ENCODE measurements at regions not wholly inside any gene's neighbourhood (a gene's known extent, or its start where the extent isn't known, plus 50 kb on each side); places are given as distances from the start of the nearest gene placed in this dataset.

DNA sequence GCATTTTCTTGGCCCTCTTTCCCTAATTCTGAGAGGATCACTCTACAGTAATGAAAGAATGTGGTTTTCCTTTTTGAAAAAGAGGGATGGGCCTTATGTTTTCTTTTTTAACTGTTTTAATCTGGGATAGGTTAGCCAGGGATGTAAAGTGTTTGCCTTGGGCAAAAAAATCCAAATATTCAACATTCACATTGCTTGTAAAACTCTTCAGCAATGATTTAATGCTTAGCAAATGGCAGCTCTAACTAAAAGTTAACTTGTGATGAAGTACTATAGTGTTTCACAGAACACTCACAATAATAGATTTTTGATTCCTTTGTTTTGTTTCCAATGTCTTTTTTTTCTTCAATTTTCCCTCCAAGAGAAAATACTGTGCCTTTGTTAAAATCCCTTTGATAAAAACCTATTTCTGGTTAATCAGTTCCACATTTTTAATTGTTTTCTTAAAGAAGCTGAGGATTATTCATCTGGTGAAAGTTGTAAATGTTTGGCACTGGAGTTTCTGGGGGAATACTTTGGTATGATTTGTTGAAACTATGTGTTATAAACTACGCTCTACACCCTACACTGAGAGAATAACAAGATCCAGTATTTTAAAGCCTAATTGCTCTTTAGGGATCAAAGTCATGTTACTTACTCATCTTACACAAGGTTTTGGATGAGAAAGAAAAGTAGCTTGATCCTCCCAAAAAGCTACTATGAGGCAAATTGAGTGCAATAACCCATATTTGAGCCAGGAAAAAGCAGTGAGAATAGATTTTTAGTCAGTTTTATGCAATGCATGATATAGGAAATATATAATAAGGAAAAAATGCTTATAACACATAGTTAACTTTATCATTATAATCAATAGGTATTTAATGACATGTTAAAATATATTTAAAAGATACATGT lies 335.8 kb downstream of the EPHA7 start:
- DNase-seq (no peak), ATAC-seq (ENCODE audit: low read depth) (no peak)
- intact Hi-C loops (cut with micrococcal nuclease), result no loop called here
- no peaks in the 10 kb centered on the region for H3K27me3 Mint-ChIP-seq
- ChIA-PET CTCF (no interaction called here), POLR2A (no interaction called here)
- H3K9me3 Mint-ChIP-seq, result peaks cover 3% of the 10 kb centered on the region
- TF ChIP-seq, protein P1, sequence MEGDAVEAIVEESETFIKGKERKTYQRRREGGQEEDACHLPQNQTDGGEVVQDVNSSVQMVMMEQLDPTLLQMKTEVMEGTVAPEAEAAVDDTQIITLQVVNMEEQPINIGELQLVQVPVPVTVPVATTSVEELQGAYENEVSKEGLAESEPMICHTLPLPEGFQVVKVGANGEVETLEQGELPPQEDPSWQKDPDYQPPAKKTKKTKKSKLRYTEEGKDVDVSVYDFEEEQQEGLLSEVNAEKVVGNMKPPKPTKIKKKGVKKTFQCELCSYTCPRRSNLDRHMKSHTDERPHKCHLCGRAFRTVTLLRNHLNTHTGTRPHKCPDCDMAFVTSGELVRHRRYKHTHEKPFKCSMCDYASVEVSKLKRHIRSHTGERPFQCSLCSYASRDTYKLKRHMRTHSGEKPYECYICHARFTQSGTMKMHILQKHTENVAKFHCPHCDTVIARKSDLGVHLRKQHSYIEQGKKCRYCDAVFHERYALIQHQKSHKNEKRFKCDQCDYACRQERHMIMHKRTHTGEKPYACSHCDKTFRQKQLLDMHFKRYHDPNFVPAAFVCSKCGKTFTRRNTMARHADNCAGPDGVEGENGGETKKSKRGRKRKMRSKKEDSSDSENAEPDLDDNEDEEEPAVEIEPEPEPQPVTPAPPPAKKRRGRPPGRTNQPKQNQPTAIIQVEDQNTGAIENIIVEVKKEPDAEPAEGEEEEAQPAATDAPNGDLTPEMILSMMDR (IDR thresholded peaks at IDR 0.05), result no peak
- H3K4me1 Mint-ChIP-seq, result no peaks in the 10 kb centered on the region
- no peak overlapping the region for H3K27ac Mint-ChIP-seq
- no peak overlapping the region for H3K4me3 Mint-ChIP-seq
- H3K36me3 Mint-ChIP-seq (ENCODE audit: low read depth), result no peaks in the 10 kb centered on the region

- H3K27ac Mint-ChIP-seq, result no peak overlapping the region
- intact Hi-C loops (cut with micrococcal nuclease), result no loop called here
- POLR2A ChIA-PET, result no interaction called here
- CTCF ChIA-PET, result no interaction called here
- DNase-seq, result no peak
- H3K36me3 Mint-ChIP-seq (ENCODE audit: low read depth), result no peaks in the 10 kb centered on the region
- no peak for ATAC-seq (ENCODE audit: low read depth)
- no peaks in the 10 kb centered on the region for H3K4me1 Mint-ChIP-seq
- H3K4me3 Mint-ChIP-seq, result no peak overlapping the region
- H3K9me3 Mint-ChIP-seq, result peaks cover 3% of the 10 kb centered on the region
- H3K27me3 Mint-ChIP-seq, result no peaks in the 10 kb centered on the region
- TF ChIP-seq, protein P1 (IDR thresholded peaks at IDR 0.05), result no peak
These were observed 337.5 kb downstream of the EPHA7 start for GRCh38 chr6:93081901-93082300.

DNA sequence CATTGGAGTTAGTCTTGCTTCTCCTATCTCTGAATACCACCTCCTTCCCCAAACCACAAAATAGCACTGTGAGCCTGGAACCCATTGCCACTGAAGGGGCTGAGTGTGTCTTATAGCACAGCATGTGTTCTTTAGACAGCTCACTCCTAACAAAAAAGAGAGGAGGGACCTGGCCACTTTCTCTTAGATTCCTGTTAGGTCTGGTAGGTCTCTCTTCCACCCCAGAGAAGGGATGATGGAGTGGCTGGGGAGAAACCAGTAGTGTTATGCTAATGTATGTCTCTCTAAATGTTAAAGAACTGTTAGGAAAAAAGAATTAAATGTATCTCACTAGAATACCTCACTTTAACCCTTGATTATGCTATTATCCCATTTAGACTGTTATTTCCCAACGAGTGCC lies 340.3 kb downstream of the EPHA7 start:
- POLR2A ChIA-PET, result no interaction called here
- intact Hi-C loops (cut with micrococcal nuclease), result no loop called here
- ATAC-seq (ENCODE audit: low read depth) (no peak), DNase-seq (no peak)
- H3K27ac Mint-ChIP-seq, result no peak overlapping the region
- TF ChIP-seq, protein P1 (IDR thresholded peaks at IDR 0.05), result no peak
- no peaks in the 10 kb centered on the region for H3K4me1 Mint-ChIP-seq
- H3K4me3 Mint-ChIP-seq, result no peak overlapping the region
- peaks cover 3% of the 10 kb centered on the region for H3K9me3 Mint-ChIP-seq
- no peaks in the 10 kb centered on the region for H3K36me3 Mint-ChIP-seq (ENCODE audit: low read depth)
- CTCF ChIA-PET, result no interaction called here
- no peaks in the 10 kb centered on the region for H3K27me3 Mint-ChIP-seq

DNA sequence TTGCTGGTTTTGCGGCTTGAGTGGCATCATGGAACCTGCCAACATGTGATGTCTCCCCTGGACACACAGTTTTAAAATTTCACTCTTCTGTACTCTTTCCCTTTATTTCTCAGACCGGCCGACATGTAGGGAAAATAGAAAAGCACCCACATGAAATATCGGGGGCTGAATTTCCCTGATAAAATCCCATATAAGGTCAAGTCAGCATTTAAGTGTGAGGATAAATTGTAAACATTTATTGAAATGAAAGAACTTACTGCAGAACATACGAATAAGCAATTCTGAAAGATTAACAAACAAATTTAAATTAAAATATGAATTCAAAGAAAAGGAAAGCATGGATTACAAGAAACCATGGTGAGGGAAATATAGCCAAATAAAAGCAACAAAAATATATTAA lies 345.5 kb downstream of the EPHA7 start:
- ATAC-seq (ENCODE audit: low read depth) (no peak), DNase-seq (no peak)
- H3K4me3 Mint-ChIP-seq, result no peak overlapping the region
- H3K9me3 Mint-ChIP-seq, result peaks cover 3% of the 10 kb centered on the region
- no peaks in the 10 kb centered on the region for H3K27me3 Mint-ChIP-seq
- intact Hi-C loops (cut with micrococcal nuclease), result no loop called here
- TF ChIP-seq, protein P1 (IDR thresholded peaks at IDR 0.05), result no peak
- H3K4me1 Mint-ChIP-seq, result no peaks in the 10 kb centered on the region
- H3K27ac Mint-ChIP-seq, result no peak overlapping the region
- no peaks in the 10 kb centered on the region for H3K36me3 Mint-ChIP-seq (ENCODE audit: low read depth)
- CTCF ChIA-PET, result no interaction called here
- POLR2A ChIA-PET, result no interaction called here

- H3K27me3 Mint-ChIP-seq, result no peaks in the 10 kb centered on the region
- DNase-seq, result no peak
- H3K4me1 Mint-ChIP-seq, result no peaks in the 10 kb centered on the region
- H3K4me3 Mint-ChIP-seq, result no peak overlapping the region
- no peaks in the 10 kb centered on the region for H3K36me3 Mint-ChIP-seq (ENCODE audit: low read depth)
- TF ChIP-seq, protein P1 (IDR thresholded peaks at IDR 0.05), result no peak
- ATAC-seq (ENCODE audit: low read depth), result no peak
- intact Hi-C loops (cut with micrococcal nuclease), result no loop called here
- no peak overlapping the region for H3K27ac Mint-ChIP-seq
- CTCF ChIA-PET, result no interaction called here
- POLR2A ChIA-PET, result no interaction called here
- H3K9me3 Mint-ChIP-seq, result peaks cover 3% of the 10 kb centered on the region
These were observed 349.5 kb downstream of the EPHA7 start for GRCh38 chr6:93069856-93070255.

Data from activated B cell treated with CpG ODN at 0.5 μM for 24 hours (primary cell).